Panc1 (cell line): ENCODE measurements at regions not wholly inside any gene's neighbourhood (a gene's known extent, or its start where the extent isn't known, plus 50 kb on each side); places are given as distances from the start of the nearest gene placed in this dataset.

Experiments used
- ATAC-seq: fragments of 200-7000 bp; cut with Tn5 transposase; 2 replicates; pipeline ENCODE4 v1.9.1; 2020; ENCODE audit warnings: mild to moderate bottlenecking, moderate library complexity
- BruUV-seq: library from RNA; stranded (reverse); fragments of 400-500 nt; replicated peaks from 2 replicates; lab custom pipeline; 2021; lab: Mats Ljungman, UMichigan
- CTCF ChIA-PET: fragments of 300-600 bp; sonication (Branson Sonifier 250); formaldehyde crosslinking; loops from one replicate; lab custom pipeline; 2022; ENCODE audit warnings: antibody characterized with exemption; lab: Charles Lee
- POLR2A ChIA-PET: fragments of 300-600 bp; sonication (Branson Sonifier 250); formaldehyde crosslinking; loops from one replicate; lab custom pipeline; 2022; ENCODE audit warnings: antibody characterized with exemption; lab: Charles Lee
- DNase-seq: peaks from one replicate; pipeline ENCODE4 v3.0.0-alpha.2; 2010; ENCODE audit warnings: low read depth, low spot score
- H3K27ac ChIP-seq: 2 replicates; pipeline ENCODE4 v1.5.1; 2011; ENCODE audit warnings: mild to moderate bottlenecking, low read length, inconsistent platforms
- H3K27me3 ChIP-seq: fragments of 200-500 bp; sonication (Bioruptor generic); 2 replicates; pipeline ENCODE4 v1.6.0; 2014; ENCODE audit warnings: low read length, inconsistent platforms; ENCODE audit not compliant: control insufficient read depth, insufficient read depth
- H3K36me3 ChIP-seq: fragments of 200-500 bp; sonication (Bioruptor generic); 2 replicates; pipeline ENCODE4 v1.5.1; 2014; ENCODE audit warnings: inconsistent platforms, mild to moderate bottlenecking, low read length, moderate library complexity; ENCODE audit not compliant: control insufficient read depth, insufficient read depth
- H3K4me1 ChIP-seq: 2 replicates; pipeline ENCODE4 v1.5.1; 2011; ENCODE audit warnings: inconsistent platforms, mild to moderate bottlenecking, low read length, moderate library complexity; ENCODE audit not compliant: control insufficient read depth, insufficient read depth
- H3K4me3 ChIP-seq, 2 experiments: 2 replicates each; pipeline ENCODE4 v1.5.1; 2011 to 2012; ENCODE audit warnings: low read depth in 2 of 2, low read length in 2 of 2, mild to moderate bottlenecking in 2 of 2, inconsistent platforms in 1 of 2, moderate library complexity in 1 of 2
- H3K9me3 ChIP-seq: fragments of 200-500 bp; sonication (Bioruptor generic); 2 replicates; pipeline ENCODE4 v1.5.1; 2014; ENCODE audit warnings: low read depth, mild to moderate bottlenecking, inconsistent platforms, low read length, moderate library complexity; ENCODE audit not compliant: control insufficient read depth, insufficient read depth
- CTCF ChIP-seq: fragments of 450-650 bp; IDR thresholded peaks from 2 replicates; pipeline ENCODE4 v1.5.1; 2017; ENCODE audit warnings: mild to moderate bottlenecking
- POLR2AphosphoS5 ChIP-seq: IDR thresholded peaks from 2 replicates; pipeline ENCODE4 v1.6.1; 2012; ENCODE audit warnings: mild to moderate bottlenecking, low read depth, low read length, moderate library complexity
- SIN3A ChIP-seq: IDR thresholded peaks from 2 replicates; pipeline ENCODE4 v1.6.1; 2012; ENCODE audit warnings: low read depth, mild to moderate bottlenecking, low read length, moderate library complexity, borderline replicate concordance; ENCODE audit not compliant: insufficient read depth
- TCF7L2 ChIP-seq: IDR thresholded peaks from 2 replicates; pipeline ENCODE4 v1.6.1; 2011; ENCODE audit warnings: mild to moderate bottlenecking, low read depth, low read length, inconsistent platforms
- in situ Hi-C: cut with HindIII; loops from 2 replicates; pipeline ENCODE4 v1.10.0; 2016; ENCODE audit warnings: low sequenced_read_pairs, low pct_unique_long_range_greater_than_20kb
- intact Hi-C: fragments of 100-400 bp; cut with micrococcal nuclease; formaldehyde crosslinking; loops from one replicate; pipeline ENCODE4 v1.10.0; 2022; ENCODE audit not compliant: unreplicated experiment
- TF ChIP-seq, protein P1 (sequence below), 2 experiments: IDR thresholded peaks; 2 replicates each; pipeline ENCODE4 v1.6.1; 2011 to 2012; ENCODE audit warnings: low read depth in 2 of 2, control low read depth in 1 of 2, low read length in 1 of 2, mild to moderate bottlenecking in 1 of 2, moderate library complexity in 1 of 2; ENCODE audit not compliant: insufficient read depth in 1 of 2

- no TSS peak for BruUV-seq
- no peaks in the 10 kb centered on the region for H3K27me3 ChIP-seq
- in situ Hi-C loops, result no loop called here
- no peak for ATAC-seq
- TF ChIP-seq SIN3A, result no peak
- no peak for TF ChIP-seq POLR2AphosphoS5
- no peak for TF ChIP-seq CTCF
- TF ChIP-seq, protein P1, sequence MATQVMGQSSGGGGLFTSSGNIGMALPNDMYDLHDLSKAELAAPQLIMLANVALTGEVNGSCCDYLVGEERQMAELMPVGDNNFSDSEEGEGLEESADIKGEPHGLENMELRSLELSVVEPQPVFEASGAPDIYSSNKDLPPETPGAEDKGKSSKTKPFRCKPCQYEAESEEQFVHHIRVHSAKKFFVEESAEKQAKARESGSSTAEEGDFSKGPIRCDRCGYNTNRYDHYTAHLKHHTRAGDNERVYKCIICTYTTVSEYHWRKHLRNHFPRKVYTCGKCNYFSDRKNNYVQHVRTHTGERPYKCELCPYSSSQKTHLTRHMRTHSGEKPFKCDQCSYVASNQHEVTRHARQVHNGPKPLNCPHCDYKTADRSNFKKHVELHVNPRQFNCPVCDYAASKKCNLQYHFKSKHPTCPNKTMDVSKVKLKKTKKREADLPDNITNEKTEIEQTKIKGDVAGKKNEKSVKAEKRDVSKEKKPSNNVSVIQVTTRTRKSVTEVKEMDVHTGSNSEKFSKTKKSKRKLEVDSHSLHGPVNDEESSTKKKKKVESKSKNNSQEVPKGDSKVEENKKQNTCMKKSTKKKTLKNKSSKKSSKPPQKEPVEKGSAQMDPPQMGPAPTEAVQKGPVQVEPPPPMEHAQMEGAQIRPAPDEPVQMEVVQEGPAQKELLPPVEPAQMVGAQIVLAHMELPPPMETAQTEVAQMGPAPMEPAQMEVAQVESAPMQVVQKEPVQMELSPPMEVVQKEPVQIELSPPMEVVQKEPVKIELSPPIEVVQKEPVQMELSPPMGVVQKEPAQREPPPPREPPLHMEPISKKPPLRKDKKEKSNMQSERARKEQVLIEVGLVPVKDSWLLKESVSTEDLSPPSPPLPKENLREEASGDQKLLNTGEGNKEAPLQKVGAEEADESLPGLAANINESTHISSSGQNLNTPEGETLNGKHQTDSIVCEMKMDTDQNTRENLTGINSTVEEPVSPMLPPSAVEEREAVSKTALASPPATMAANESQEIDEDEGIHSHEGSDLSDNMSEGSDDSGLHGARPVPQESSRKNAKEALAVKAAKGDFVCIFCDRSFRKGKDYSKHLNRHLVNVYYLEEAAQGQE (IDR thresholded peaks at IDR 0.05; ENCODE audit: insufficient read depth in 1 of 2, low read depth in 2 of 2, low read length in 1 of 2), result no peak
- no peak for TF ChIP-seq TCF7L2
- no peaks in the 10 kb centered on the region for H3K36me3 ChIP-seq
- H3K27ac ChIP-seq, result no peak overlapping the region
- H3K9me3 ChIP-seq, result 0 out of 2 replicates have a peak, but pooled peaks cover 2% of the 10 kb centered on the region
- ChIA-PET POLR2A (no interaction called here), CTCF (no interaction called here)
- H3K4me1 ChIP-seq, result no peaks in the 10 kb centered on the region
- no peak for DNase-seq
- no peak overlapping the region for H3K4me3 ChIP-seq
- intact Hi-C loops, result no loop called here
These were observed 69.4 kb upstream of the MYT1L start for GRCh38 chr2:2400286-2401038.

GRCh38 chr2:2399396-2399795, 68.3 kb upstream of the MYT1L start:
- CTCF ChIA-PET, result no interaction called here
- no TSS peak for BruUV-seq
- DNase-seq, result no peak
- Histone ChIP-seq H3K4me1 (no peaks in the 10 kb centered on the region), H3K27me3 (no peaks in the 10 kb centered on the region), H3K27ac (no peak overlapping the region), H3K9me3 (no peaks in the 10 kb centered on the region), H3K4me3 (no peak overlapping the region), H3K36me3 (no peaks in the 10 kb centered on the region)
- TF ChIP-seq, protein P1 (IDR thresholded peaks at IDR 0.05; ENCODE audit: insufficient read depth in 1 of 2, low read depth in 2 of 2, low read length in 1 of 2), result no peak
- TF ChIP-seq CTCF (no peak), TCF7L2 (no peak), POLR2AphosphoS5 (no peak), SIN3A (no peak)
- in situ Hi-C loops (no loop called here), intact Hi-C loops (no loop called here)
- no peak for ATAC-seq
- POLR2A ChIA-PET, result no interaction called here
